HG02884 (cell line): ENCODE measurements at regions not wholly inside any gene's neighbourhood (a gene's known extent, or its start where the extent isn't known, plus 50 kb on each side); places are given as distances from the start of the nearest gene placed in this dataset.

Experiments used
- ATAC-seq: cut with Tn5 transposase; IDR thresholded peaks from one replicate; pipeline ENCODE4 v1.9.1; 2021; ENCODE audit warnings: mild to moderate bottlenecking, moderate library complexity; ENCODE audit not compliant: unreplicated experiment

- no peak for ATAC-seq
Measured at GRCh38 chr12:3972576-3972975, 99.4 kb upstream of the PARP11 start.

GRCh38 chr12:3968523-3968922 lies 95.3 kb upstream of the PARP11 start:
- ATAC-seq, result no peak

- ATAC-seq, result no peak
Measured at GRCh38 chr12:3967556-3968160, 94.5 kb upstream of the PARP11 start.

GRCh38 chr12:3966376-3966775 lies 93.2 kb upstream of the PARP11 start:
- ATAC-seq, result no peak

- no peak for ATAC-seq
Measured at GRCh38 chr12:3965046-3965445, 91.8 kb upstream of the PARP11 start.

- ATAC-seq, result no peak
Measured at GRCh38 chr12:3964439-3964838, 91.2 kb upstream of the PARP11 start.

GRCh38 chr12:3962631-3963483 lies 89.7 kb upstream of the PARP11 start:
- ATAC-seq, result no peak

- ATAC-seq, result no peak
Measured at GRCh38 chr12:3961591-3961990, 88.4 kb upstream of the PARP11 start.

GRCh38 chr12:3959799-3960560 lies 86.8 kb upstream of the PARP11 start:
- ATAC-seq, result no peak

- no peak for ATAC-seq
Measured at GRCh38 chr12:3958534-3958933, 85.3 kb upstream of the PARP11 start.

- ATAC-seq, result no peak
Measured at GRCh38 chr12:3951380-3952135, 78.4 kb upstream of the PARP11 start.

- ATAC-seq, result no peak
Measured at GRCh38 chr12:3950714-3951320, 77.6 kb upstream of the PARP11 start.

- no peak for ATAC-seq
Measured at GRCh38 chr12:3947781-3948180, 74.6 kb upstream of the PARP11 start.

- no peak for ATAC-seq
Measured at GRCh38 chr12:3945671-3946070, 72.5 kb upstream of the PARP11 start.

- ATAC-seq, result no peak
Measured at GRCh38 chr12:3944620-3945019, 71.4 kb upstream of the PARP11 start.

GRCh38 chr12:3938042-3938544 lies 64.9 kb upstream of the PARP11 start:
- ATAC-seq, result no peak

GRCh38 chr12:3935078-3935477 lies 61.9 kb upstream of the PARP11 start:
- ATAC-seq, result no peak

- ATAC-seq, result no peak
Measured at GRCh38 chr12:3933819-3934192, 60.6 kb upstream of the PARP11 start.

- ATAC-seq, result no peak
Measured at GRCh38 chr12:3933074-3933818, 60.0 kb upstream of the PARP11 start.

GRCh38 chr12:3931776-3932175 lies 58.6 kb upstream of the PARP11 start:
- no peak for ATAC-seq
